ENCODE measurements at regions not wholly inside any gene's neighbourhood (a gene's known extent, or its start where the extent isn't known, plus 50 kb on each side); places are given as distances from the start of the nearest gene placed in this dataset.

- H3K4me3 ChIP-seq (ENCODE audit: low read depth, low read length) = no peak overlapping the region
- in situ Hi-C loops (cut with HindIII; ENCODE audit: low sequenced_read_pairs) = no loop called here
- no peak for DNase-seq (ENCODE audit: low read depth)
- no peak for TF ChIP-seq CTCF (IDR thresholded peaks at IDR 0.05; ENCODE audit: low read depth, low read length, missing control alignments)
These were observed 106.7 kb downstream of the UNC5CL start for GRCh38 chr6:40932366-40932765.

DNA sequence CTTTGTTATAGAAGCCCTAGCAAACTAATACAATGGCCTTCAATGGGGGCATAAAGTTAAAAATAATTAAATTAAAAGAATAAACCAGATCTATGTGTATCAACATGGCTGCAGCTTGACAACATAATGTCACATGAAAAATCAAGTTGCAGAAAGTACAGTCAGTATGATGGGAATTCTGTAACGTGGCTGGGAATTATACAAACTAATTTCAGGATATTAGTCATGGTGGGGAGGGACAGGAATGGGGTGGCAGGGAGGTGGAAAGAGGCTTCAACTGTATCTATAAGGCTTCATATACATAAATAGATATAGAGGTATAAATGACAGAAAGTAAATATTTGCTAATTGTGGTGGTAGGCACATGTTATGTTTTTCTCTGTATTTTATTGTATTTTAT is 107.1 kb downstream of the UNC5CL start:
- no peak for TF ChIP-seq CTCF (IDR thresholded peaks at IDR 0.05; ENCODE audit: low read depth, low read length, missing control alignments)
- no peak for DNase-seq (ENCODE audit: low read depth)
- no peak overlapping the region for H3K4me3 ChIP-seq (ENCODE audit: low read depth, low read length)
- in situ Hi-C loops (cut with HindIII; ENCODE audit: low sequenced_read_pairs) = no loop called here

GRCh38 chr6:40930555-40930954 is 108.5 kb downstream of the UNC5CL start:
- no peak for DNase-seq (ENCODE audit: low read depth)
- H3K4me3 ChIP-seq (ENCODE audit: low read depth, low read length) = no peak overlapping the region
- TF ChIP-seq CTCF (IDR thresholded peaks at IDR 0.05; ENCODE audit: low read depth, low read length, missing control alignments) = no peak
- in situ Hi-C loops (cut with HindIII; ENCODE audit: low sequenced_read_pairs) = no loop called here

- no peak for DNase-seq (ENCODE audit: low read depth)
- in situ Hi-C loops (cut with HindIII; ENCODE audit: low sequenced_read_pairs) = no loop called here
- H3K4me3 ChIP-seq (ENCODE audit: low read depth, low read length) = no peak overlapping the region
- no peak for TF ChIP-seq CTCF (IDR thresholded peaks at IDR 0.05; ENCODE audit: low read depth, low read length, missing control alignments)
These were observed 109.0 kb downstream of the UNC5CL start for GRCh38 chr6:40930045-40930444.

GRCh38 chr6:40929176-40929575 is 109.8 kb downstream of the UNC5CL start:
- no peak for DNase-seq (ENCODE audit: low read depth)
- in situ Hi-C loops (cut with HindIII; ENCODE audit: low sequenced_read_pairs) = no loop called here
- no peak overlapping the region for H3K4me3 ChIP-seq (ENCODE audit: low read depth, low read length)
- no peak for TF ChIP-seq CTCF (IDR thresholded peaks at IDR 0.05; ENCODE audit: low read depth, low read length, missing control alignments)

DNA sequence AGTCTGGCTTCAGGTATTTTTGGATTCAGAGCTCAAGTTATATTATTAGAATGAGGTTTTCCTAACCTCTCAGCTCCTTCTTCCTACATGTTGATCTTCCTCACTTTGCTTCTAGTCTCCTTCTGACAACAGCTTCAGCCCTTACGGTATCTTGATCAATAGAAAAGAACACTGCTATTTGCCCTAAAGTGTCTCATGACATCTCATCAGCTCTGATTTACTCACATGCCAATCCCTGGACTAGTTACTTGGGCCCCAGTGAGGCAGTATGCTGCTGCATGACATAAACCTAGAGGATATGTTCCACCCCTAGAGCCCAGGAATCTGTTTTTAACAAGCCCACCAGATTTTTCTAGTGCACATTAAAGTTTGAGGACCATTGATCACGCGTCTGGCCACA is 110.3 kb downstream of the UNC5CL start:
- TF ChIP-seq CTCF (IDR thresholded peaks at IDR 0.05; ENCODE audit: low read depth, low read length, missing control alignments) = no peak
- H3K4me3 ChIP-seq (ENCODE audit: low read depth, low read length) = no peak overlapping the region
- no peak for DNase-seq (ENCODE audit: low read depth)
- in situ Hi-C loops (cut with HindIII; ENCODE audit: low sequenced_read_pairs) = no loop called here

- no peak overlapping the region for H3K4me3 ChIP-seq (ENCODE audit: low read depth, low read length)
- DNase-seq (ENCODE audit: low read depth) = no peak
- in situ Hi-C loops (cut with HindIII; ENCODE audit: low sequenced_read_pairs) = no loop called here
- TF ChIP-seq CTCF (IDR thresholded peaks at IDR 0.05; ENCODE audit: low read depth, low read length, missing control alignments) = no peak
These were observed 110.7 kb downstream of the UNC5CL start for GRCh38 chr6:40928307-40928706.

All from astrocyte of the cerebellum (primary cell).